DND-41 (cell line): ENCODE measurements at regions not wholly inside any gene's neighbourhood (a gene's known extent, or its start where the extent isn't known, plus 50 kb on each side); places are given as distances from the start of the nearest gene placed in this dataset.
"Not testable (repeated sequence)": the region's sequence is repeated elsewhere in the genome, so short reads cannot be mapped to it uniquely, and the experiment has no call there.

Experiments used
- EZH2 ChIP-seq: IDR thresholded peaks from 3 replicates; pipeline ENCODE4 v1.6.1; 2012; ENCODE audit warnings: borderline replicate concordance, low read depth, mild to moderate bottlenecking, moderate library complexity, low read length, inconsistent platforms; ENCODE audit not compliant: severe bottlenecking
- TF ChIP-seq, protein P1 (sequence below): IDR thresholded peaks from 2 replicates; pipeline ENCODE4 v1.5.1; 2012; ENCODE audit warnings: borderline replicate concordance, low read length, moderate library complexity, mild to moderate bottlenecking; ENCODE audit not compliant: poor library complexity, severe bottlenecking; ENCODE audit errors: extremely low read depth

DNA sequence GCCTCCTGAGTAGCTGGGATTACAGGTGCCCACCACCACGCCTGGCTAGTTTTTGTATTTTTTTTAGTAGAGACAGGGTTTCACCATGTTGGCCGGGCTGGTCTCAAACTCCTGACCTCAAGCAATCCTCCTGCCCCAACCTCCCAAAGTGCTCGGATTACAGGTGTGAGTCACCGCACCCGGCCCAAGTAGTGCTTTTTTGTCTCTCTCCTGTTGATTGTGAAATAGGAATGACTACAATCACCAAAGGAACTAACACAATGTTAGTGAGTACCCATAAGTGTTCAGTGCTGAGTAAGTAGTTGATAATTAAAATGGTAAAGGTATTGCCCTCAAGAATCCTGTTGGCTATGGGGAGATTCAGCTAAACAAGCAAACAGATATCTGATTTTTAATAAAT, 294.1 kb upstream of the LYZL1 start:
- TF ChIP-seq, protein P1, sequence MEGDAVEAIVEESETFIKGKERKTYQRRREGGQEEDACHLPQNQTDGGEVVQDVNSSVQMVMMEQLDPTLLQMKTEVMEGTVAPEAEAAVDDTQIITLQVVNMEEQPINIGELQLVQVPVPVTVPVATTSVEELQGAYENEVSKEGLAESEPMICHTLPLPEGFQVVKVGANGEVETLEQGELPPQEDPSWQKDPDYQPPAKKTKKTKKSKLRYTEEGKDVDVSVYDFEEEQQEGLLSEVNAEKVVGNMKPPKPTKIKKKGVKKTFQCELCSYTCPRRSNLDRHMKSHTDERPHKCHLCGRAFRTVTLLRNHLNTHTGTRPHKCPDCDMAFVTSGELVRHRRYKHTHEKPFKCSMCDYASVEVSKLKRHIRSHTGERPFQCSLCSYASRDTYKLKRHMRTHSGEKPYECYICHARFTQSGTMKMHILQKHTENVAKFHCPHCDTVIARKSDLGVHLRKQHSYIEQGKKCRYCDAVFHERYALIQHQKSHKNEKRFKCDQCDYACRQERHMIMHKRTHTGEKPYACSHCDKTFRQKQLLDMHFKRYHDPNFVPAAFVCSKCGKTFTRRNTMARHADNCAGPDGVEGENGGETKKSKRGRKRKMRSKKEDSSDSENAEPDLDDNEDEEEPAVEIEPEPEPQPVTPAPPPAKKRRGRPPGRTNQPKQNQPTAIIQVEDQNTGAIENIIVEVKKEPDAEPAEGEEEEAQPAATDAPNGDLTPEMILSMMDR: not testable (repeated sequence)
- TF ChIP-seq EZH2: not testable (repeated sequence)
